GM12878 (cell line): ENCODE measurements at regions not wholly inside any gene's neighbourhood (a gene's known extent, or its start where the extent isn't known, plus 50 kb on each side); places are given as distances from the start of the nearest gene placed in this dataset.

Experiments
- BCL11A ChIP-seq: IDR thresholded peaks from 2 replicates; pipeline ENCODE4 v1.6.1; 2011; ENCODE audit warnings: low read depth, low read length
- CBX3 ChIP-seq: fragments of 200-600 bp; sonication (generic); IDR thresholded peaks from 2 replicates; pipeline ENCODE4 v1.6.1; 2016; ENCODE audit warnings: low read depth, borderline replicate concordance
- CEBPB ChIP-seq, 2 experiments: fragments of 150-350 bp in 1 of 2; IDR thresholded peaks; 2 replicates each; pipeline ENCODE4 v1.6.1; 2012 to 2014; ENCODE audit warnings: low read depth in 2 of 2, low read length in 2 of 2, borderline replicate concordance in 1 of 2, inconsistent platforms in 1 of 2
- DPF2 ChIP-seq: fragments of 450-650 bp; IDR thresholded peaks from 2 replicates; pipeline ENCODE4 v1.6.1; 2017; ENCODE audit warnings: mild to moderate bottlenecking
- ELK1 ChIP-seq: IDR thresholded peaks from 2 replicates; pipeline ENCODE4 v1.6.1; 2012; ENCODE audit warnings: low read depth, low read length, improper control_type of control experiment
- HDAC2 ChIP-seq: fragments of 200-600 bp; sonication (generic); IDR thresholded peaks from 2 replicates; pipeline ENCODE4 v1.6.1; 2017
- IKZF1 ChIP-seq: fragments of 450-650 bp; conservative IDR thresholded peaks from 2 replicates; pipeline ENCODE4 v1.6.1; 2017; ENCODE audit warnings: antibody characterized with exemption, mild to moderate bottlenecking
- IKZF2 ChIP-seq, 2 experiments: fragments of 450-650 bp; IDR thresholded peaks; 2 replicates each; pipeline ENCODE4 v1.6.1; 2017; ENCODE audit warnings: mild to moderate bottlenecking in 2 of 2, moderate library complexity in 2 of 2
- KLF5 ChIP-seq: fragments of 450-650 bp; IDR thresholded peaks from 2 replicates; pipeline ENCODE4 v1.6.1; 2014; ENCODE audit warnings: mild to moderate bottlenecking; ENCODE audit not compliant: partially characterized antibody
- MYB ChIP-seq: fragments of 150-350 bp; IDR thresholded peaks from 2 replicates; pipeline ENCODE4 v1.6.1; 2014; ENCODE audit warnings: mild to moderate bottlenecking, low read depth, low read length, borderline replicate concordance
- NFXL1 ChIP-seq: fragments of 450-650 bp; IDR thresholded peaks from 2 replicates; pipeline ENCODE4 v1.6.1; 2017; ENCODE audit warnings: antibody characterized with exemption, mild to moderate bottlenecking, borderline replicate concordance
- NRF1 ChIP-seq: conservative IDR thresholded peaks from 2 replicates; pipeline ENCODE4 v1.6.1; 2011; ENCODE audit warnings: mild to moderate bottlenecking, low read depth, low read length, improper control_type of control experiment
- POLR2AphosphoS5 ChIP-seq: IDR thresholded peaks from 2 replicates; pipeline ENCODE4 v1.6.1; 2011; ENCODE audit warnings: mild to moderate bottlenecking, low read length, inconsistent platforms
- RELA ChIP-seq: fragments of 450-650 bp; IDR thresholded peaks from 2 replicates; pipeline ENCODE4 v1.8.0; 2014; ENCODE audit warnings: borderline replicate concordance; ENCODE audit not compliant: partially characterized antibody
- RUNX3 ChIP-seq: IDR thresholded peaks from 2 replicates; pipeline ENCODE4 v1.6.1; 2012; ENCODE audit warnings: low read length, inconsistent platforms
- SMAD1 ChIP-seq: fragments of 450-650 bp; IDR thresholded peaks from 2 replicates; pipeline ENCODE4 v1.6.1; 2018; ENCODE audit warnings: mild to moderate bottlenecking, low read depth; ENCODE audit not compliant: partially characterized antibody
- SUPT20H ChIP-seq: IDR thresholded peaks from 2 replicates; pipeline ENCODE4 v1.6.1; 2011; ENCODE audit warnings: low read depth, mild to moderate bottlenecking, low read length, moderate library complexity, borderline replicate concordance; ENCODE audit not compliant: control insufficient read depth
- SUZ12 ChIP-seq: fragments of 200-600 bp; sonication (generic); IDR thresholded peaks from one replicate; pipeline ENCODE4 v1.6.1; 2018; ENCODE audit warnings: antibody characterized with exemption, mild to moderate bottlenecking; ENCODE audit not compliant: unreplicated experiment
- TAF1 ChIP-seq: IDR thresholded peaks from 2 replicates; pipeline ENCODE4 v1.6.1; 2011; ENCODE audit warnings: mild to moderate bottlenecking, low read depth, low read length, borderline replicate concordance
- ZNF274 ChIP-seq: IDR thresholded peaks from one replicate; pipeline ENCODE4 v1.8.0; 2011; ENCODE audit not compliant: insufficient read length, insufficient read depth
- ZSCAN29 ChIP-seq: fragments of 450-650 bp; IDR thresholded peaks from 2 replicates; pipeline ENCODE4 v1.6.1; 2017; ENCODE audit warnings: mild to moderate bottlenecking, moderate library complexity
- TF ChIP-seq, protein P1 (sequence below), 3 experiments: IDR thresholded peaks in 2 of 3; conservative IDR thresholded peaks in 1 of 3; 2 replicates each; pipeline ENCODE4 v1.5.1; 2011; ENCODE audit warnings: low read depth in 3 of 3, low read length in 3 of 3, mild to moderate bottlenecking in 3 of 3, control low read depth in 2 of 3, moderate library complexity in 2 of 3, inconsistent platforms in 1 of 3, mixed read lengths in 1 of 3; ENCODE audit not compliant: control insufficient read depth in 2 of 3, insufficient read depth in 1 of 3; ENCODE audit errors: extremely low read depth in 1 of 3
- TF ChIP-seq, protein P2 (sequence below): fragments of 450-650 bp; formaldehyde crosslinking; IDR thresholded peaks from 2 replicates; pipeline ENCODE4 v1.5.0; 2022; ENCODE audit warnings: mild to moderate bottlenecking, missing genetic modification characterization

DNA sequence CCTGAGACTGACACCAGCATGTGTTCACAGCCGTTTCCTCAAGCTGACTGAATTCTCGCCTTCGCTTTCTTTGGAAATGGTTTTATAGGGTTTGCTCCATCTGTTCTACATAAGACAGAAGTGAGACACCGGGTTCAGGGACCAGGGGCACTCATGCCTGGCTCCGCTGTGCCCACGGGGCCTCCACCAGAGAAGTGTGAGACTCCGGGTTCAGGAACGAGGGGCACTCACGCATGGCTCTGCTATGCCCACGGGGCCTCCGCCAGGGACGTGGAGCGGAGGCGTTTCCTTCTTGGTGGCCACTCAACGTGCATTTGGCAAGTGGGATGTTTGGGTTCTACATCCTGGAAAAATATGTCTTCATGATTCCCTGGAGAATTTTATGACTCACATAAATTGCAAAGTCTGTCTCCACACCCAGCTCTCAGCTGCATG lies 106.6 kb downstream of the RNASET2 start (continued):
- TF ChIP-seq IKZF2 (IDR thresholded peaks at IDR 0.05) (peak in 1 of 2 experiments; percentile 50; a peak in 1 of 4 replicates), KLF5 (no peak), ZNF274 (no peak), ELK1 (no peak), CBX3 (no peak), NFXL1 (no peak), SUPT20H (no peak), IKZF1 (peak; percentile 62), RELA (no peak), RUNX3 (peak; percentile 8; the same call in 1 of the 2 replicates), CEBPB (IDR thresholded peaks at IDR 0.05; ENCODE audit: borderline replicate concordance in 1 of 2, low read depth in 2 of 2, low read length in 2 of 2) (no peak), NRF1 (no peak), BCL11A (no peak), ZSCAN29 (no peak), SMAD1 (no peak), MYB (no peak), POLR2AphosphoS5 (no peak), TAF1 (no peak), SUZ12 (no peak), DPF2 (0 out of 2 replicates have a peak, but pooled peaks have one; percentile 31), HDAC2 (no peak)
- TF ChIP-seq, protein P1, sequence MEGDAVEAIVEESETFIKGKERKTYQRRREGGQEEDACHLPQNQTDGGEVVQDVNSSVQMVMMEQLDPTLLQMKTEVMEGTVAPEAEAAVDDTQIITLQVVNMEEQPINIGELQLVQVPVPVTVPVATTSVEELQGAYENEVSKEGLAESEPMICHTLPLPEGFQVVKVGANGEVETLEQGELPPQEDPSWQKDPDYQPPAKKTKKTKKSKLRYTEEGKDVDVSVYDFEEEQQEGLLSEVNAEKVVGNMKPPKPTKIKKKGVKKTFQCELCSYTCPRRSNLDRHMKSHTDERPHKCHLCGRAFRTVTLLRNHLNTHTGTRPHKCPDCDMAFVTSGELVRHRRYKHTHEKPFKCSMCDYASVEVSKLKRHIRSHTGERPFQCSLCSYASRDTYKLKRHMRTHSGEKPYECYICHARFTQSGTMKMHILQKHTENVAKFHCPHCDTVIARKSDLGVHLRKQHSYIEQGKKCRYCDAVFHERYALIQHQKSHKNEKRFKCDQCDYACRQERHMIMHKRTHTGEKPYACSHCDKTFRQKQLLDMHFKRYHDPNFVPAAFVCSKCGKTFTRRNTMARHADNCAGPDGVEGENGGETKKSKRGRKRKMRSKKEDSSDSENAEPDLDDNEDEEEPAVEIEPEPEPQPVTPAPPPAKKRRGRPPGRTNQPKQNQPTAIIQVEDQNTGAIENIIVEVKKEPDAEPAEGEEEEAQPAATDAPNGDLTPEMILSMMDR (IDR thresholded peaks at IDR 0.05 in 2 of 3, conservative IDR thresholded peaks at IDR 0.05 in 1 of 3; ENCODE audit: control insufficient read depth in 2 of 3, extremely low read depth in 1 of 3, insufficient read depth in 1 of 3, low read depth in 3 of 3, low read length in 3 of 3), result no peak
- TF ChIP-seq, protein P2, sequence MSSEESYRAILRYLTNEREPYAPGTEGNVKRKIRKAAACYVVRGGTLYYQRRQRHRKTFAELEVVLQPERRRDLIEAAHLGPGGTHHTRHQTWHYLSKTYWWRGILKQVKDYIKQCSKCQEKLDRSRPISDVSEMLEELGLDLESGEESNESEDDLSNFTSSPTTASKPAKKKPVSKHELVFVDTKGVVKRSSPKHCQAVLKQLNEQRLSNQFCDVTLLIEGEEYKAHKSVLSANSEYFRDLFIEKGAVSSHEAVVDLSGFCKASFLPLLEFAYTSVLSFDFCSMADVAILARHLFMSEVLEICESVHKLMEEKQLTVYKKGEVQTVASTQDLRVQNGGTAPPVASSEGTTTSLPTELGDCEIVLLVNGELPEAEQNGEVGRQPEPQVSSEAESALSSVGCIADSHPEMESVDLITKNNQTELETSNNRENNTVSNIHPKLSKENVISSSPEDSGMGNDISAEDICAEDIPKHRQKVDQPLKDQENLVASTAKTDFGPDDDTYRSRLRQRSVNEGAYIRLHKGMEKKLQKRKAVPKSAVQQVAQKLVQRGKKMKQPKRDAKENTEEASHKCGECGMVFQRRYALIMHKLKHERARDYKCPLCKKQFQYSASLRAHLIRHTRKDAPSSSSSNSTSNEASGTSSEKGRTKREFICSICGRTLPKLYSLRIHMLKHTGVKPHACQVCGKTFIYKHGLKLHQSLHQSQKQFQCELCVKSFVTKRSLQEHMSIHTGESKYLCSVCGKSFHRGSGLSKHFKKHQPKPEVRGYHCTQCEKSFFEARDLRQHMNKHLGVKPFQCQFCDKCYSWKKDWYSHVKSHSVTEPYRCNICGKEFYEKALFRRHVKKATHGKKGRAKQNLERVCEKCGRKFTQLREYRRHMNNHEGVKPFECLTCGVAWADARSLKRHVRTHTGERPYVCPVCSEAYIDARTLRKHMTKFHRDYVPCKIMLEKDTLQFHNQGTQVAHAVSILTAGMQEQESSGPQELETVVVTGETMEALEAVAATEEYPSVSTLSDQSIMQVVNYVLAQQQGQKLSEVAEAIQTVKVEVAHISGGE (CRISPR knock-in tag), result no peak
